Stimulated activated effector memory CD8-positive, alpha-beta T cell treated with anti-CD3 and anti-CD28 coated beads, Interleukin-12 subunit alpha, Interleukin-12 subunit beta, amount 100 ng/mL, for 72 hours (primary cell): ENCODE measurements at regions not wholly inside any gene's neighbourhood (a gene's known extent, or its start where the extent isn't known, plus 50 kb on each side); places are given as distances from the start of the nearest gene placed in this dataset.

ENCODE experiments used
- ATAC-seq: fragments of 150-1000 bp; cut with Tn5 transposase; 2 replicates; pipeline ENCODE4 v1.10.0; 2021
- DNase-seq, 2 donors: peaks; one replicate each; pipeline ENCODE4 v3.0.0; 2021 to 2022; ENCODE audit warnings: low spot score in 2 of 2
- H3K27ac Mint-ChIP-seq: one replicate; pipeline ENCODE4 v1.8.0; 2022; ENCODE audit warnings: mild to moderate bottlenecking, mixed read lengths
- H3K36me3 Mint-ChIP-seq: one replicate; pipeline ENCODE4 v1.8.0; 2022; ENCODE audit warnings: mild to moderate bottlenecking, mixed read lengths
- H3K4me1 Mint-ChIP-seq: one replicate; pipeline ENCODE4 v1.8.0; 2022; ENCODE audit warnings: mixed read lengths
- H3K4me3 Mint-ChIP-seq: one replicate; pipeline ENCODE4 v1.8.0; 2022; ENCODE audit warnings: mild to moderate bottlenecking, mixed read lengths
- H3K9me3 Mint-ChIP-seq: one replicate; pipeline ENCODE4 v1.8.0; 2022; ENCODE audit warnings: mixed read lengths

DNA sequence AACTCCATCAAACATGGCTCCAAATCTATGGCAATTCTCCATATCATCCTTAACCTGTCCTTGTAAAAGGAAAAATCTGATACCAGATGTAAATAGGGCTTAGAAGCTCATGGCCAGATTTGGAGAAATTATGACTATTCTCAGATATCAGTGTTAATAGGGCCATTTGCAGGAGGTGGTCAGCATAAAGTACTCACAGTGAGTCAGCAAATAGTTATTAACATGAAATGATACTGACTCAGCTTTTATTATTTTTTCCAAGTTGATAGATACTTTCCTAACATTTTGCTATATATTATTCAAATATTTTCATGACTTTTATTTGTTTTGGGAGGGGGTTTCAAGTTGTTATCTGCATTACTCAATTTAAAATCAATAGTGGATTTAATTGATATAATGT, 255.8 kb downstream of the MFSD1 start:
- H3K4me3 Mint-ChIP-seq = no peak overlapping the region
- no peak for DNase-seq
- no peak for ATAC-seq

DNA sequence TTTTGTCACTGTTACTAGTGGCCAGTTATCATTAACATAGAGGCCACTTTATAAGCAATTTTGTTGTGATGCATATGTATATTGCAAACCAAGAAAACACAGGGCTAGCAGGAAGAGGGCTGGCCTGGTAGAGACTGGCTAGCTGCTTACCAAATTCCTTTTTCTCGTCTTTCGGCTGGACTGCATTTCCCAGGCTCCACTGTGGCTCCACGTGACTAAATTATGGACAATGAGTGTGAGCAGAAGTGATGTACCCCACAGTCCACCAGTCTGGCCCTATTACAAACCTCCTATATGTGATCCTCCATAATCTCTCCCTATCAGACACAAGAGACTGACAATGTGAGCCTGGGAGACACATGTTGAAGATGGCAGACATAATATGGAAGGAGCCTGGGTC, 257.0 kb downstream of the MFSD1 start:
- Mint-ChIP-seq H3K27ac (no peak overlapping the region), H3K9me3 (peaks cover 3% of the 10 kb centered on the region), H3K4me1 (no peaks in the 10 kb centered on the region), H3K4me3 (no peak overlapping the region), H3K36me3 (no peaks in the 10 kb centered on the region)
- no peak for ATAC-seq
- DNase-seq = no peak

More for the DNA sequence above, 255.8 kb downstream of the MFSD1 start:
- no peaks in the 10 kb centered on the region for H3K4me1 Mint-ChIP-seq
- H3K9me3 Mint-ChIP-seq = peaks cover 3% of the 10 kb centered on the region
- H3K27ac Mint-ChIP-seq = no peak overlapping the region
- no peaks in the 10 kb centered on the region for H3K36me3 Mint-ChIP-seq

DNA sequence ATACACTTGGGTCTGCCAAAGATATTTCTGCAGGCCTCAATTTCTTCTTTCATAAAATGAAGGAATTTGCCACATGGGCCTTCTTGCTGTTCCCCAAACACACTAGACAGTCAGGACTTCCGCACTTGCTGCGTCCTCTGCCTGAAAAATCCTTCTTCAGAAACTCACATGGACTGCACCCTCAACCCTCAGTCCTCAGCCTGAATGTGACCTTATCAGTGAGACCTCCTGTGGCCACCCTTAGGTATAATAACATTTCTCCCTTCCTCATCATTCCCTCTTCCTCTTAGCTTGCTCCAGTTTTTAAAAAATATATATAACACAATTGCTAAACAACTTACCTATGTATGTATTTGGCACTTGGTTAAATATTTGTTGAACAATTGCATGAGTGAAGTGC, 257.5 kb downstream of the MFSD1 start:
- peaks cover 3% of the 10 kb centered on the region for H3K9me3 Mint-ChIP-seq
- ATAC-seq (no peak), DNase-seq (no peak)
- no peak overlapping the region for H3K27ac Mint-ChIP-seq
- H3K4me1 Mint-ChIP-seq = no peaks in the 10 kb centered on the region
- H3K36me3 Mint-ChIP-seq = no peaks in the 10 kb centered on the region
- no peak overlapping the region for H3K4me3 Mint-ChIP-seq

DNA sequence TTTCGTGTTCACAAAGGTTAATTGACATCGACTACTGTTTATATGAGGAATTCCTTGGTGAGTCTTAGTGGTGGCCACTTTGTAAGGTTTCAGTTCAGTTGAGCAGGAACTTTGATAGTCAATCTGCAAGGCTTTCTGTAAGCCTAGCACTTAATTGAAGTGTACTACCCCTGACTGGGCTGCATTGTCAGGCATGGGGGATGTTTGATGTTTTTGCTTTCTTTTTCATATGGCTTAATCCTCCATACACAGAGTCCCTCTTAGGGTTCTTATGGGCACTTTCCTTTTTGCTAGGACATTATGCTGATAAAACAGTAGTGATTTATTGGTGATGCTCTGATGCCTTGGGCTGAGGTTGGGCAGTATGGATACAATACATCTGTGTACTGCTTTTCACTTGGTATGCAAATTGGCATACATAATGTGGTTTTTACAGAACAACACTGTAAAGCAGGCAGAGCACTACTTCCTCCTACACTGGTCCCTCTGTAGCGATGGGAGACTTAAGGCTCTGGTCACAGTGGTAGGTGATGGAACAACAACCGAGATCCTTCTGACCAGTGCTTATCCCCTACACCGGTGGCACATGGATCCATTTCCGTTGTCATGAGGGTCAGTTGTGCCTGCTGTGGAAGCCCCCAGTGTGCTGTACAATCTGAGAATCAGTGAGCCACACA, 261.0 kb downstream of the MFSD1 start:
- no peaks in the 10 kb centered on the region for H3K9me3 Mint-ChIP-seq
- H3K36me3 Mint-ChIP-seq = no peaks in the 10 kb centered on the region
- ATAC-seq (no peak), DNase-seq (no peak)
- H3K27ac Mint-ChIP-seq = no peak overlapping the region
- no peak overlapping the region for H3K4me3 Mint-ChIP-seq
- no peaks in the 10 kb centered on the region for H3K4me1 Mint-ChIP-seq

DNA sequence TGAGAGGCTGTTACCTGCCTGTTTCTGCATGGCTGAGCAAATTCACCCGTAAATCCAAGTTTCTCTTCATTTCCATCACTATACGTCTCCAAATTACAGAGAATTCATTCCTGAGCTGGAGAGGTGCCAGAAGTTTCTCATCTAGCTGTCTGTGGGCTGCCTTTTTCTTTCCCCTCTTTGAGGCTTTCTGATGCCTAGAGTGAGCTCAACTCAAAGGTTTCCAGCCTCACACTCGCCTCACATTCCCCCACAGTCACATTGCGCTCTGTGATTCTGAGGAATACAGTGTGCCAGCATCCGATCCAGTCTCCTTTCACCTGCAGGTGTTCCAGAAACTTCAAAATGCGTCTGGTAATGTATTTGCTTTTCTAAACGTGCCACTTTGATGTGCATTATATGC, 267.2 kb downstream of the MFSD1 start, which contains the start of gene IQCJ:
TSS of gene IQCJ (plus strand) at position 229 of the 400 bp plus-strand sequence.
- Mint-ChIP-seq H3K4me3 (no peak within 1 kb of the TSS), H3K4me1 (no peaks in the 10 kb centered on the region), H3K27ac (no peak within 1 kb of the TSS), H3K36me3 (no peaks in the 10 kb centered on the region), H3K9me3 (peaks cover 7% of the 10 kb centered on the region)
- no peak for DNase-seq
- no peak for ATAC-seq

DNA sequence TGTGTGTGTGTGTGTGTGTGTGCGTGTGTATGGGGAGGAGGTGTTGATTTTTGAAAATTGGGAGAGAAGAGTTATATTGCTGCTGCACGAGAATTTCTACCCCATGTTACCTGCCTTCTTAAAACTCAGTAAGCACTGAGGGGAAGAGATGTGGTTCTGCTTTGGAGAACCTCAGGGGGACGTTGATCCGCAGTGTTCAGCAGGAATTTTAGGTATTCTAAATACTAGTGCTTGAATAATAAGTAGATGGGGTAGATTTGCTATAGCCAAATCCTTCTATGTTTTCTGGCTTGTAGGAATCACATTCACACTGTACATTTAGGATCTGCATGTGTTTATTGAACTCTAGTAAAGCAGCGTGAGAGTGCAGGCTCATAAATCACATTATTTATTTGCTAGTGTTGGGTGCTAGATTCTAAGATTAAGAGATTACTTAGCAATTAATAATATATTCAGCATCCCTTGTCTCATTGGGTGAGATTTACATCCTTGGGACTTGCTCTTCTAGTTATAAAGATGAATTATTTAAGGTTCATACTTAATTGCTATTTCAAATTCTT, 268.1 kb downstream of the MFSD1 start:
- Mint-ChIP-seq H3K4me1 (no peaks in the 10 kb centered on the region), H3K27ac (no peak overlapping the region), H3K4me3 (no peak overlapping the region), H3K9me3 (peaks cover 7% of the 10 kb centered on the region), H3K36me3 (no peaks in the 10 kb centered on the region)
- ATAC-seq (no peak), DNase-seq (no peak)

DNA sequence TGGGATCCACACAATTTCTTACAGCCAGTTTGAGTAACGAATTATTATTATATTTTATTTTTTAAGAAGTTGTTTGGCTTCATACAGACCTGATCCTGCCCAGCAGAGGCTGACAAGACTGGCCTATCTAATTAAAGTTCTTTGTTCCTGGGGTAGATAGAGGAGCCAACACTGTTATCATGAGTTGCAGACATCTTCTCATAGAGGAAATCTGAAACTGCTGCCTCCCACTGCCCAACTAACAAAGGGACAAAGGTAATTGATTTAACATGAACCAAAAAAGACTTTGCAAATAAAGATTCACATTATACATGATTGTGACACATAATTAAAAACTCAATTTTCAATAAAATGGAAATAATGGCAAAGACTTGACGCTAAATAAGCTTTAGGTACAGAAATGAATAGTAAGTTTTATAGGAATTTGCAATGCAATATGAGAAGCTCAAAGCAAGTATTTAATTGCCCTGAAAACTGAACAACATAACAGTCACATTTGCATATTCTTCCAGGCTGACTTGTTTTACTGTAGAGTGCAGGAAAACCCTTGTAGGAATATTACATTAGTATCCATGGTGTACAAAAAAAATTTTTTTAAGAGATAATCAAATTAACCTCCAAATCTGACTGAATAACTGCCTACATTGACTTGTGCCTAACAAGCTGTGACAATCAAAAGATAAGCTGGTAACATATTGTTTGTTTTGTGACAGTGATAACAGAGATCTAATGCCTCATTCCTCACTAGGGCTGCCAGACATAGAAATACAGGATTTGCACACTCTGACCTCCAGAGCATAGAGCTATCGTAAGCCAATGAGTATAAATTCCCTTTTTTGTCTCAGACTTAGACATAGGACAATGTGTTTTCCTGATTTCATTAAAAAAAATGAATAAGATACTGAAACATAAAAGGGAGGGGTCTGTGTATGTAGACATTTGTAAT, 273.2 kb downstream of the MFSD1 start:
- H3K9me3 Mint-ChIP-seq = peaks cover 5% of the 10 kb centered on the region
- DNase-seq = no peak

DNA sequence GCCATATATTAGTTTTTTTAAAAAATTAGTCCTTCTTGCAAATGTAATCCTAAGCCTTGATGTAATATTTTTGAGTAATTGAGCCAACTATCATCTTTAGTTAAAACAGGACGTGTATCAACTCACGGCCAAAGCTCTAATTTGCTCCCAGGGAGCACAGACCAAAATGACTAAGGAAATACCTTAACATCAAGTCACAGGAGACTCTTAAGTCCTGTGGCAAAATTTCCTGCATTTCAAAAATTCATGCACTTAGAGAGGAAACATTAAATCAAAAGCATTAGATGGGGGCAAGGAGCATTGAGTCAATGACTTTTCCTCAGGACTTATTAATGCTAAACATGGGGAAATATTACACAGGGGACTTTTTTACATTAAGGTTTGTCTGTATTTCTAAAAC, 276.0 kb downstream of the MFSD1 start:
- DNase-seq = no peak

More for the DNA sequence above, 273.2 kb downstream of the MFSD1 start:
- ATAC-seq = no peak
- Mint-ChIP-seq H3K4me3 (no peak overlapping the region), H3K27ac (no peak overlapping the region), H3K36me3 (no peaks in the 10 kb centered on the region), H3K4me1 (no peaks in the 10 kb centered on the region)

DNA sequence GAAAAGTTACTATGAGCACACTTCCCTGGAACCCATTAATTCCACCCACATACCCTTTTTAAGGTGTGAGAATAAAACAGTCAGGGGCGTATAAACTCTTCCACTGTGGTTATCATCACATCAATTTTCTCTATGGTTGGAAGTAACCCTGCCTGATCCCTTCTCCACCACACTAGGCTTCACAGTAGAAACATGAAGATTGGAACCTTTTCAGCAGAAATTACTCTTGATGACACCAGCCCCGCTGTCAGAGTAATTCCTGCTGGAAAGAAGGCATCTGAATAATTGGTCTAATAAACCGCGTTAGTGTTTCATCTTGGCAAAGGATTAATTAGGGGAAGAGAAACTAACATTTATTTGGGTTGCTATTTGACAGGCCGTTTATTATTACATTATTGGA, 278.4 kb downstream of the MFSD1 start:
- no peaks in the 10 kb centered on the region for H3K36me3 Mint-ChIP-seq
- DNase-seq (no peak), ATAC-seq (no peak)
- H3K27ac Mint-ChIP-seq = no peak overlapping the region
- no peaks in the 10 kb centered on the region for H3K9me3 Mint-ChIP-seq
- no peaks in the 10 kb centered on the region for H3K4me1 Mint-ChIP-seq
- H3K4me3 Mint-ChIP-seq = no peak overlapping the region

More for the DNA sequence above, 276.0 kb downstream of the MFSD1 start:
- no peak for ATAC-seq
- Mint-ChIP-seq H3K27ac (no peak overlapping the region), H3K36me3 (no peaks in the 10 kb centered on the region), H3K4me1 (no peaks in the 10 kb centered on the region), H3K9me3 (peaks cover 5% of the 10 kb centered on the region), H3K4me3 (no peak overlapping the region)

DNA sequence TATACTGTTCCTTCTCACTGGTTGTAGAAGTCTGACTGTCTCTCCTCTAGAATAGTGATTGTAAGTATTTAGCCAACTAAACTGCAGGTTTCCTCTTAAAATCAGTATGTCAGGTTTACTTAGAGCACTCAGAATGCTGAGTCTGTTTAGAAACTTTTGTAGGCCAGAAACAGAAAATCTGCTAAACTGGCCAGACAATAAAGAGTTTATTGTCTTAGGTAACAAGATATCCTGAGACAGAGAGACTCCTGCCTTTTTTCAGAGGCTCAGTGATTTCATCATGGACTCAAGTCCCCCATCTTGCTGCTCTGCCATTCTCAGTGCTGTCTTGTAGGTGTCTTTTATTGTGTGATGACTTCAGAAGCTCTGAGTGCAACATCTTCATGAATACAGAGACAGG, 279.0 kb downstream of the MFSD1 start:
- ATAC-seq (no peak), DNase-seq (no peak)
- H3K36me3 Mint-ChIP-seq = no peaks in the 10 kb centered on the region
- no peak overlapping the region for H3K4me3 Mint-ChIP-seq
- no peaks in the 10 kb centered on the region for H3K9me3 Mint-ChIP-seq
- no peaks in the 10 kb centered on the region for H3K4me1 Mint-ChIP-seq
- no peak overlapping the region for H3K27ac Mint-ChIP-seq

DNA sequence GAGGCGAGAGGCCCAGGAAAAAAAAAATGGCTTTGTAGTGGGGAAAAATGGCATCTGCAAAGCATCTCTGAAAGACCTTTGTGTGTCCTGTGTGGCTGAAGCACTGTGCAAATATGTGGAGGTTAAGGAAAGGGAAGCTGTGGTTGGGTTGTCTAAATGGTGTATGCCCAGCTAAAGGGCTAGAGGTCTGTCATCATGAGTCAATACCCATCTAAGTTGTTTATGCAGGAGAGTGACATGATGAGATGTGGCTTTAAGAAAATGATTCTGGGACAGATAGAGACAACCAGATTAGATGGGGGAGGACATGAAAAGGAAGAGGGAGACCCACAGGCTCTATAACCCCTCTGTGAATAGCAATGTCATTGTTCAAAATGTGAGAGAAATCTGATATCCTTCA, 280.7 kb downstream of the MFSD1 start:
- Mint-ChIP-seq H3K4me3 (no peak overlapping the region), H3K4me1 (no peaks in the 10 kb centered on the region), H3K36me3 (no peaks in the 10 kb centered on the region), H3K27ac (no peak overlapping the region), H3K9me3 (no peaks in the 10 kb centered on the region)
- ATAC-seq (no peak), DNase-seq (no peak)

DNA sequence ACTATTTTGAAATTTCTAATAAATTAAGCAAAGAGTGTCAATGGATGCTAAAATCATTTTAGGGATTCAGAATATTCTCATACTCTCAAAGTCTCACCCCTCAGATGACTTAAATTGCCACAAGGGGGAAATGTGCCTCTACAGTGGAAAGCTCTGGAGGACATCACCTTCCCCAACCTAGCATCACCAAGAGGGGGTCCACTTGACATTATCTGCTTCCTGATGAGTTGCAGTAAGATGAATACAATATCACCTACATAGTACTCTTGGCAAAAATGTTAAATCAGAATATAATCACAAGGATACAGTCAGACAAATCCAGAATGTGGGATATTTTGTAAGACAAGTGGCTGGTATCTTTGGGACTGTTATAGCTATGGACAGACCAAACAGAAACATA, 290.1 kb downstream of the MFSD1 start:
- Mint-ChIP-seq H3K36me3 (no peaks in the 10 kb centered on the region), H3K9me3 (no peaks in the 10 kb centered on the region)

DNA sequence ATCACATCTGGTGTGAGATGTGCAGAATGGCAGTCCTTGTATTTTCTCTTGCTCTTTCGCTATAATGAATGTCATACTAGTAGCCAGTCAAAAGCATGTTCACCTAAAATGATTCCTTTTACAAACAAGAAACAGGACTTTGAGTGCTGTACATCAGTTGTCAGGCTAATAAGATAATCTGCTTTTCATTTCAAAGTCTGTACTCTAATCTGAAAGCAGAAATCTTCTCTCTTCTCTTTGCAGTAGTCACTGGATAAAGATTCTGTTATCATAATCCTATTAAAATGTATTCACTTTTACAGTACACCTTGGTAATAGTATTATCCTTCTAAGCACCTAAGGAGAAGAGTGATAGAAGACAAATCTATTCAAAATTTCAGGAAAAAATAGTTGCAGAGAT, 300.1 kb downstream of the MFSD1 start:
- no peak overlapping the region for H3K27ac Mint-ChIP-seq
- H3K36me3 Mint-ChIP-seq = no peaks in the 10 kb centered on the region
- H3K9me3 Mint-ChIP-seq = no peaks in the 10 kb centered on the region
- no peaks in the 10 kb centered on the region for H3K4me1 Mint-ChIP-seq
- DNase-seq = no peak
- H3K4me3 Mint-ChIP-seq = no peak overlapping the region
- ATAC-seq = no peak

More for the DNA sequence above, 290.1 kb downstream of the MFSD1 start:
- no peak overlapping the region for H3K27ac Mint-ChIP-seq
- no peaks in the 10 kb centered on the region for H3K4me1 Mint-ChIP-seq
- H3K4me3 Mint-ChIP-seq = no peak overlapping the region
- ATAC-seq = no peak
- no peak for DNase-seq

DNA sequence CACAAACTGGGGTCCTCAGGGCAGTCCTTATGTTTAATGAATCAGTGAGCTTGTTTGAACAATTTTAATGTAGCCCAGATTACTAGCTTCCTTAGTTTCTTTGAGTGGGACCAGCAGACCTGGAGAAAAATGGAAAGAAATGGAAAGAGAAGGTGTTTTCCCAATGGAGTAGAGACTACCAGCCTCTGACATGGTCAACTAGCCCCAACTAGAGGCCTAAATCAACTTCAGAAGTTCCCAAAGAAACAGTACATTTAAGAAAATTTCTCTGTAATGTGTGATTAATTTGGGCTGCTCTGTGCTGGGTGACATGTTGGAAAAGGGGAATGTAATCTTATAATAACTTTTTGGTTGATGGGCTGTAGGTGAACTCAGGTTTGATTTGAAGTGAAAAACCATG, 310.9 kb downstream of the MFSD1 start:
- ATAC-seq (no peak), DNase-seq (no peak)
- Mint-ChIP-seq H3K4me3 (no peak overlapping the region), H3K27ac (no peak overlapping the region), H3K9me3 (peaks cover 2% of the 10 kb centered on the region), H3K36me3 (no peaks in the 10 kb centered on the region), H3K4me1 (no peaks in the 10 kb centered on the region)

DNA sequence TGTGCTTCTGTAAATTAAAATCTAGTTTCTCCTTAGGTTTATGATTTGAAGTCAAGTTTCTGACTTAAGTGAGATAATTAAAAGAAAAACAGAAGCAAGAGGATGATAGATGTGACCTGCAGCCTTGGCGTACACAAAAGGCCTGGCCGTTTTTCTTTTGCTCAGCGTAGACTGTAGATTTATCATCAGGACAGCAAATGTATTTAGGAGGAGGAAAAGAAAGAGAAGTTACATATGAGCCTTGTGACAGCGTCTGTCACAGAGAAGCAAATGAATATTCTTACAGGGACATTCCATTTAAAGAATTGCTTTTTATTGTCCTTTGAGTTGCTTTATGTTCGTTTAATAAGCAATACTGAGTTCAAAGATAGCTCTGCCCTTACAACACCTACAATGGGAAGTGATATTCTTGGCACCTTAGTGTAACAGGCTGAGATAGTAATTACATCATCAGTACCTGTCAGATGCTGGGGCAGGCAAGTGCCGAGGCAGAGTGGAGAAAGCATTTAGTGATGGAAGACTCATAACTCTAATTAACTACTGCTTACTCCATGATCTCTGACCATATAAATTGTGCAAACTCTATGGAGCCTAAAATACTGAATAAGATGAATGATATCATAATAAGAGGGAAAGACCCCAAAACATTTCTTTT, 311.5 kb downstream of the MFSD1 start:
- no peaks in the 10 kb centered on the region for H3K4me1 Mint-ChIP-seq
- H3K36me3 Mint-ChIP-seq = no peaks in the 10 kb centered on the region
- no peak for DNase-seq
- H3K27ac Mint-ChIP-seq = no peak overlapping the region
- no peak for ATAC-seq
- H3K4me3 Mint-ChIP-seq = no peak overlapping the region
- peaks cover 2% of the 10 kb centered on the region for H3K9me3 Mint-ChIP-seq
